IMR-90 (cell line): ENCODE measurements at regions not wholly inside any gene's neighbourhood (a gene's known extent, or its start where the extent isn't known, plus 50 kb on each side); places are given as distances from the start of the nearest gene placed in this dataset.

Source experiments
- ATAC-seq: fragments of 200-7000 bp; cut with Tn5 transposase; 2 replicates; pipeline ENCODE4 v1.9.1; 2020; ENCODE audit warnings: low read depth, mild to moderate bottlenecking, moderate library complexity
- BruUV-seq: library from RNA; stranded (reverse); fragments of 400-500 nt; replicated peaks from 2 replicates; lab custom pipeline; 2021; lab: Mats Ljungman, UMichigan
- CTCF ChIA-PET: fragments of 300-600 bp; formaldehyde crosslinking; extraction: SDS; loops from one replicate; lab custom pipeline; 2021; ENCODE audit warnings: antibody characterized with exemption; lab: Yijun Ruan, JAX
- POLR2A ChIA-PET: fragments of 300-600 bp; sonication (Branson Sonifier 250); formaldehyde crosslinking; loops from one replicate; lab custom pipeline; 2022; ENCODE audit warnings: antibody characterized with exemption; ENCODE audit not compliant: unreplicated experiment; lab: Charles Lee
- DNase-seq: peaks from one replicate; pipeline ENCODE4 v3.0.0; 2013
- H2AFZ ChIP-seq: replicated peaks from 2 replicates; pipeline ENCODE3; 2013; ENCODE audit warnings: low read length, mild to moderate bottlenecking; ENCODE audit not compliant: poor library complexity
- H2AK5ac ChIP-seq: 2 replicates; pipeline ENCODE4 v1.6.1; 2013; ENCODE audit warnings: low read depth, low read length, inconsistent platforms
- H2AK9ac ChIP-seq: replicated peaks from 2 replicates; pipeline ENCODE3; 2013; ENCODE audit warnings: mild to moderate bottlenecking, low read depth, low read length, moderate library complexity; ENCODE audit not compliant: poor library complexity
- H2BK120ac ChIP-seq: 2 replicates; pipeline ENCODE4 v1.6.1; 2013; ENCODE audit warnings: low read depth, low read length, inconsistent platforms
- H2BK15ac ChIP-seq: 3 replicates; pipeline ENCODE4 v1.6.1; 2013; ENCODE audit warnings: low read depth, low read length, inconsistent platforms
- H2BK20ac ChIP-seq: 2 replicates; pipeline ENCODE4 v1.6.1; 2013; ENCODE audit warnings: low read depth, mild to moderate bottlenecking, inconsistent platforms, low read length, moderate library complexity
- H2BK5ac ChIP-seq: 2 replicates; pipeline ENCODE4 v1.6.1; 2013; ENCODE audit warnings: mild to moderate bottlenecking, low read depth, low read length, inconsistent platforms; ENCODE audit not compliant: poor library complexity, severe bottlenecking
- H3K14ac ChIP-seq: replicated peaks from 2 replicates; pipeline ENCODE4 v1.6.1; 2013; ENCODE audit warnings: low read depth, low read length, inconsistent platforms
- H3K18ac ChIP-seq: 2 replicates; pipeline ENCODE4 v1.6.1; 2013; ENCODE audit warnings: low read depth, low read length, control low read depth
- H3K23ac ChIP-seq: 2 replicates; pipeline ENCODE4 v1.6.1; 2013; ENCODE audit warnings: low read depth, low read length, inconsistent platforms
- H3K27ac ChIP-seq: 2 replicates; pipeline ENCODE4 v1.5.1; 2013; ENCODE audit warnings: mild to moderate bottlenecking, control low read depth, low read length; ENCODE audit not compliant: insufficient read depth
- H3K27me3 ChIP-seq: 2 replicates; pipeline ENCODE4 v1.6.1; 2013; ENCODE audit warnings: low read length; ENCODE audit not compliant: control insufficient read depth, insufficient read depth
- H3K36me3 ChIP-seq: 2 replicates; pipeline ENCODE4 v1.6.1; 2013; ENCODE audit warnings: low read length, mixed read lengths; ENCODE audit not compliant: control insufficient read depth, insufficient read depth
- H3K4ac ChIP-seq: 2 replicates; pipeline ENCODE4 v1.6.1; 2013; ENCODE audit warnings: low read depth, low read length, inconsistent platforms
- H3K4me1 ChIP-seq: 2 replicates; pipeline ENCODE4 v1.6.1; 2013; ENCODE audit warnings: low read length, mixed read lengths; ENCODE audit not compliant: control insufficient read depth, insufficient read depth
- H3K4me2 ChIP-seq: 2 replicates; pipeline ENCODE4 v1.6.1; 2013; ENCODE audit warnings: low read depth, mild to moderate bottlenecking, control low read depth, low read length, moderate library complexity
- H3K4me3 ChIP-seq: 2 replicates; pipeline ENCODE4 v1.5.1; 2013; ENCODE audit warnings: low read depth, mild to moderate bottlenecking, control low read depth, low read length, moderate library complexity; ENCODE audit not compliant: insufficient read depth
- H3K56ac ChIP-seq: 2 replicates; pipeline ENCODE4 v1.6.1; 2013; ENCODE audit warnings: low read length, inconsistent platforms; ENCODE audit not compliant: insufficient read depth; ENCODE audit errors: extremely low read depth
- H3K79me1 ChIP-seq, 2 experiments: 2 replicates each; pipeline ENCODE4 v1.6.1; 2013; ENCODE audit warnings: low read length in 2 of 2, inconsistent platforms in 1 of 2, low read depth in 1 of 2
- H3K9ac ChIP-seq: 2 replicates; pipeline ENCODE4 v1.6.1; 2013; ENCODE audit warnings: low read depth, low read length, control low read depth
- H3K9me1 ChIP-seq: 2 replicates; pipeline ENCODE4 v1.6.1; 2013; ENCODE audit warnings: low read length, inconsistent platforms; ENCODE audit not compliant: insufficient read depth
- H3K9me3 ChIP-seq: 2 replicates; pipeline ENCODE4 v1.6.1; 2013; ENCODE audit warnings: low read length; ENCODE audit not compliant: control insufficient read depth, insufficient read depth
- H4K20me1 ChIP-seq: 2 replicates; pipeline ENCODE4 v1.6.1; 2013; ENCODE audit warnings: low read length, inconsistent platforms; ENCODE audit not compliant: insufficient read depth
- H4K5ac ChIP-seq: 2 replicates; pipeline ENCODE4 v1.6.1; 2013; ENCODE audit warnings: mild to moderate bottlenecking, low read depth, low read length, control low read depth
- H4K8ac ChIP-seq, 2 experiments: 2 replicates each; pipeline ENCODE4 v1.6.1; 2013; ENCODE audit warnings: low read depth in 2 of 2, low read length in 2 of 2, control low read depth in 1 of 2, inconsistent platforms in 1 of 2
- H4K91ac ChIP-seq: 2 replicates; pipeline ENCODE4 v1.6.1; 2013; ENCODE audit warnings: low read depth, low read length, inconsistent platforms; ENCODE audit not compliant: insufficient read depth
- BHLHE40 ChIP-seq: fragments of 150-350 bp; IDR thresholded peaks from 2 replicates; pipeline ENCODE4 v1.6.1; 2016; ENCODE audit warnings: mild to moderate bottlenecking, low read depth, low read length
- FOS ChIP-seq: fragments of 150-350 bp; IDR thresholded peaks from 2 replicates; pipeline ENCODE4 v1.6.1; 2016; ENCODE audit warnings: low read depth, low read length
- WGBS, 2 experiments: methylation state at CpG; one replicate each; pipeline versions ENCODE4 v1.1.5 to v1.1.7; 2013; ENCODE audit warnings: missing lambda C conversion rate in 2 of 2; ENCODE audit not compliant: insufficient read length in 1 of 2; ENCODE audit errors: extremely low coverage in 2 of 2; 5-methylcytosine and 5-hydroxymethylcytosine counted together
- dilution Hi-C: fragments of 300-500 bp; cut with HindIII; formaldehyde crosslinking; loops from one replicate; pipeline ENCODE4 v1.14.3; 2018; ENCODE audit warnings: low sequenced_read_pairs; ENCODE audit not compliant: unreplicated experiment
- in situ Hi-C: fragments of 300-500 bp; cut with MboI; formaldehyde crosslinking; loops from 3 replicates; pipeline ENCODE4 v1.14.3; 2019; ENCODE audit warnings: low sequenced_read_pairs, inconsistent platforms, mixed read lengths
- intact Hi-C: fragments of 100-400 bp; cut with micrococcal nuclease; formaldehyde crosslinking; loops from 2 replicates; pipeline ENCODE4 v1.10.0; 2022

DNA sequence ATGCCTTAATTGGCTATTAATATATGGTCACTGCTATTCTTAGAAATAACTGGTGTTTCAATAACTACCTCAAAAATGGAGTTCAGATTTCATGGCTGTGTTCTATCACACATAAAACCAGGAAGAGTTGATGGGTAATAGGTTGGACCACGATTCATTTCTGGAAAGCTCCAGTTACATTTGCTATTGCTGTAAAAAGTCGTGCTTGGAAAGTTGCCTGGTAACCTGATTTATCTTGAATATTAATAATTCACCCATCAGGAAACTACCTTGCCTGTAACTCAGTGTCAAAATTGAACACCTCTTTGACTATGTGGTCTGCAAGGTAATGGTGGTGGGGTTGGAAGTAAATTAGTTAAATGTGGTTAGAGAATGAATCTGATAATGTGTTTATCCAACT lies 104.7 kb upstream of the IFNG-AS1 start:
- H2AFZ ChIP-seq: no peak overlapping the region
- BruUV-seq: no TSS peak
- in situ Hi-C loops: no loop called here
- H3K4me1 ChIP-seq: no peaks in the 10 kb centered on the region
- H3K27me3 ChIP-seq: peaks cover 3% of the 10 kb centered on the region
- H3K56ac ChIP-seq: no peak overlapping the region
- H3K4me3 ChIP-seq: no peak overlapping the region
- no peak overlapping the region for H2AK9ac ChIP-seq
- H3K9me1 ChIP-seq: no peaks in the 10 kb centered on the region
- H2AK5ac ChIP-seq: no peak overlapping the region
- H4K91ac ChIP-seq: no peak overlapping the region
- no peak overlapping the region for H4K5ac ChIP-seq
- no peaks in the 10 kb centered on the region for H4K20me1 ChIP-seq
- no peak overlapping the region for H3K9ac ChIP-seq
- no peak overlapping the region for H3K14ac ChIP-seq
- TF ChIP-seq BHLHE40: no peak
- TF ChIP-seq FOS: no peak
- DNase-seq: no peak
- no peak overlapping the region for H3K27ac ChIP-seq
- dilution Hi-C loops: no loop called here
- no peak overlapping the region for H4K8ac ChIP-seq
- H3K9me3 ChIP-seq: no peaks in the 10 kb centered on the region
- no peak overlapping the region for H3K23ac ChIP-seq
- H2BK20ac ChIP-seq: no peak overlapping the region
- no peaks in the 10 kb centered on the region for H3K79me1 ChIP-seq
- no peak overlapping the region for H3K4ac ChIP-seq
- H2BK5ac ChIP-seq: no peak overlapping the region
- no peak overlapping the region for H3K18ac ChIP-seq
- ATAC-seq: no peak
- POLR2A ChIA-PET: no interaction called here
- intact Hi-C loops: no loop called here
- CTCF ChIA-PET: no interaction called here
- H2BK15ac ChIP-seq: no peak overlapping the region
- no peak overlapping the region for H2BK120ac ChIP-seq
- no peaks in the 10 kb centered on the region for H3K36me3 ChIP-seq
- WGBS, 2 experiments: no CpG with 5 or more reads among the region's 2 CpGs
- no peak overlapping the region for H3K4me2 ChIP-seq
